Activated CD4-positive, CD25-positive, alpha-beta regulatory T cell treated with anti-CD3 and anti-CD28 coated beads, Interleukin-2, amount 50 U/mL, for 72 hours (primary cell): ENCODE measurements at regions not wholly inside any gene's neighbourhood (a gene's known extent, or its start where the extent isn't known, plus 50 kb on each side); places are given as distances from the start of the nearest gene placed in this dataset.

ENCODE experiments used
- DNase-seq: peaks from one replicate; pipeline ENCODE4 v3.0.0; 2021

DNA sequence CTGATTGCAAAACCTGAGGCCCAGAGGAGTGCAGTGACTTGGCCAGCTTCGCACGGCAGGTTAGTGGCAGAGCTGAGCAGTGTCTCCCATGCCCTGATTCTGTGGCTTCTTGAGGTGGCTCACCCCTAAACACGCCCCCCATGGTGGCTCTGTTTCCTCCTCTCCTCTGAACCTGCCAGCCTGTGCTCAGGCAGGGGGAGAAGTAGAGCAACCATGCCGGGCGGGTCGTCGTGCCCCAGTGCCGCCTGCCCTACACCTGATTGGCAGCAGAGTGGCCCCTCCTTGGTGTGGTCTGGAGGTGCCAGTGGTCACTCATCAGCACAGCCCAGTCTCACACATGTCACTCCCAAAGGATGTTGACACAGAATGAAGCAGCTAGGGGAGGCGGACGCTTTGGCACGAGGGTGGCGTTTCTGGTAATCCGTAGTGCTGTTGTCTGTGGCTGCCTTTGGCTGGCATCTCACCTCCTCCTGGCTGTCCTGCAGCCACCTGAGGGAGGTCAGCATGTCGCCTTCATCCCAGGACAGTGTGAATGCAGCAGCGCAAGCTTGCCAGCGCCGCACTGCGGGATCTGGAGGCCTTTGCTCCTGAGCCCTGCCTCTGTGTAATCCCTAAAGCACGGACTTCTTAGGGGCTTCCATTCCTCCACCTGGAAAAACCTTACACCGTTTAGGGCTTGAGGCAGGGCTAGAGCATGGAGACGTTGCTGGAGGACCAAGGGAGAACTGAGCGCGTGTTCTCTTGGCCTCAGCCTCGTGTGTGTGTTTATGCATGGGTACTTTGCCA lies 294.7 kb downstream of the SEC14L1 start:
- peak; percentile 36 for DNase-seq

DNA sequence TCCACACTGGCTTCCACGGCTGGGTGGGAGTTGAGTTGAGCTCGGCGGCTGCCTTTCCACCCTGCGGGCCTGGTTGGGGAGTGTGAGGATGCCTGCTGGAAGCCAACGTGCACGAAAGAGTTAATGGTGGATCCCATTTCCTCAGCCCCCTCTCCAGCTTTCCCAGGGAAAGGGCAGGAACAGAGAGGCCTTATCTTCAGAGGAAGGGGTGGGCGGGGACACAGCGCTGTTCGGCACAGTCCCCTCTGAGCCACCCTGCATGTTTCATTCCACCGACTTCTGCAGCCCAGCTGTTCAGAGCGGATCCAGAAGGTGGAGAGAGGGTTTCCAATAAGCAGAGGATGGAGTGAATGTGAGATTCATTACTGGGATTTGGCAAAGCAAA lies 295.3 kb downstream of the SEC14L1 start:
- DNase-seq, result no peak

DNA sequence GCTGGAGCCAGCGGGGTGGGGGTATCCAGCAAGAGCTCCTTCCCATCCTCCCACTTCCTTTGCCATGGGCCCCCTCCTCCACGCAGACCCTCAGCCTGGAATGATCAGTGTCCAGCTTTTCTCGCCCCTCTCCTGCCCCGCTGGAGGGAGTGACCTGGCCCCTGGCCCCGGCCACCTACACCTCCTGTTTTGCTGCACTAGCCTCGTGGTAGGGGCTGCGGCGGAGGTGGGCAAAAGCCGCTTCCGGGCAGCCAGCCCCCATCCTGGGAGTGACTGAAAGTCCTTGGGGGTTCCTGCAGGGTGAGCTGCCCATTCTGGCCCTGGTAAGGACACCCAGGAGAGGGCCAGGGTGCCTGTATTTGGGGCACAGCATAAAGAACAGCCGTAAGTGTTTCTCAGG lies 295.7 kb downstream of the SEC14L1 start:
- DNase-seq, result no peak

DNA sequence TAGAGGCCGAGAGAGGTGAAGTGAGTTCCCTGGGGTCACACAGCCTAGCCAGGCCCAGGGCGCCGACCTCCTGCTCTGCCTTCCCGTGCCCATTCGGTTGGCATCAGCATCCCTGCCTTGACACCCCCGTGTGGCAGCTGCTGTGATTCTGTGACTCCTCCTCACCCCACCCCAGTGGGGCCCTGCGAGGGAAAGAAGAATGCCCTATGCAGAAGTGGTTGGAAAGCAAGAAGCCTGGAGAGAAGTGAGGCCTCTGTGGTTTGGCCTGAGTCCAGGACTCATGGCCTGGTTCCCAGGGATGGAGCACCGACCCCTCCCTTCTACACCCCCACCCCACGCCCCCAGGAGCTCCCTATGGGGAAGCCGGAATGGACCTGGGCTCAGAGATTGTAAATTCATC lies 296.2 kb downstream of the SEC14L1 start:
- DNase-seq, result no peak

DNA sequence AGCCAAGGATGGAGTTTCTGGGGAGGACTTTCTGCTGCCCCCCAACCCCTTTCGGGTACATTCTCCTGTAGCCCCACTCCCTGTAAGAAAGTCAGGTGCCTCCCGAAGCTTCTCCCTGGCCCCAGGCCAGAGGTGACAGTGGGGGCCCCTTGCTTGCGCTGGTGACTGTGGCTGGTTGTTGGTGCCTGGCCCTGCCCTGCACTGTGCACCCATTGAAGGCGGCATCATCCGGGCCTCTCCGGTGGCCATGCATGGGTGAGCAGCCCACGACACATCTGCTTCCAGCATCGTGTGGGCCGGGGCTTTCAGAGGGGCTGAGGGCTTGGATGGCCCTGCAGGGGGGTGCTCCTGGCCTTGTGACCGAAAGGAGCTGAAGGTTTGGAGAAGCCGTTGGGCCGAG lies 297.0 kb downstream of the SEC14L1 start:
- DNase-seq, result no peak

DNA sequence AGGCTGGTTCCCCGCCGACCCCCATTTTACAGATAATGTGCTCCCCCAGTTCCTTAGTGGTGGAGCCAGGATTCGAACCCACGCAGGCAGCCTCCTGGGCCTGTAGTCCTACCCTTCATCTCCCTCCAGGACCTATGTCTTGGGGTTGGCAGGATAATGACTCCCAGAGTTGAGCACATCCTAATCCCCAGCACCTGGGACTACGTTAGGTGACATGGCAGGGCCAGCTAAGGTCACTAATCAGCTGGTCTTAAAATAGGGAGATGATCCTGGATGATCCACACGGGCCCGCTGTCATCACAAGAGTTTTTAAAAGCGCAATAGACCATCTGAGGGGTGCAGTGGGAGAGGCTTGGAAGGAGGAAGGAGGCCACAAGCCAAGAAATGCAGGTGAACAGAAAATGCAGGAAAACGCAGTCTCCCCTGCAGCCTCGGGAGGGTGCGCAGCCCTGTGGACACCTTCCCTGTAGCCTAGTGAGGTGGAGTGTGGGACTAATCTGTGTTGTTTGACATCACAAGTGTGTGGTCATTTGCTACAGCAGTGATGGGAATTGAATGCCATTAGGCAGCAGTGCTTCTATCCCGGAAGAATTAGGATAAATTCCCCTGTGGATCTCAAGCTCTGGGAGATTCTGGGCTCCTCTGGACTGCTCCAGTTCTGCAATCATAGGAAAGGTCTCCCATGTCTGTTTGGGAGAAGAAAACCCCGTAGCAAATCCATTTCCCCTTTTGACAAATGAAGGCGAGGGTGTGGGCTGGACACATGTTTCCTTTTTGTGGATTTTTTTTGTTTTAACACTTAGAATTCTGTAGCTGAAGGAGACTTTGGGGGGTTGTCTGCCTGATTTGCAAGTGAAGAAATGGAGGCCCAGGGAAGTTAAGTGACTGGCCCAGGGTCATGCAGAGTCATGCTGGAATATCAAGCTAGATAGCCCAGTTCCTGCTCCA lies 297.7 kb downstream of the SEC14L1 start:
- DNase-seq, result no peak

DNA sequence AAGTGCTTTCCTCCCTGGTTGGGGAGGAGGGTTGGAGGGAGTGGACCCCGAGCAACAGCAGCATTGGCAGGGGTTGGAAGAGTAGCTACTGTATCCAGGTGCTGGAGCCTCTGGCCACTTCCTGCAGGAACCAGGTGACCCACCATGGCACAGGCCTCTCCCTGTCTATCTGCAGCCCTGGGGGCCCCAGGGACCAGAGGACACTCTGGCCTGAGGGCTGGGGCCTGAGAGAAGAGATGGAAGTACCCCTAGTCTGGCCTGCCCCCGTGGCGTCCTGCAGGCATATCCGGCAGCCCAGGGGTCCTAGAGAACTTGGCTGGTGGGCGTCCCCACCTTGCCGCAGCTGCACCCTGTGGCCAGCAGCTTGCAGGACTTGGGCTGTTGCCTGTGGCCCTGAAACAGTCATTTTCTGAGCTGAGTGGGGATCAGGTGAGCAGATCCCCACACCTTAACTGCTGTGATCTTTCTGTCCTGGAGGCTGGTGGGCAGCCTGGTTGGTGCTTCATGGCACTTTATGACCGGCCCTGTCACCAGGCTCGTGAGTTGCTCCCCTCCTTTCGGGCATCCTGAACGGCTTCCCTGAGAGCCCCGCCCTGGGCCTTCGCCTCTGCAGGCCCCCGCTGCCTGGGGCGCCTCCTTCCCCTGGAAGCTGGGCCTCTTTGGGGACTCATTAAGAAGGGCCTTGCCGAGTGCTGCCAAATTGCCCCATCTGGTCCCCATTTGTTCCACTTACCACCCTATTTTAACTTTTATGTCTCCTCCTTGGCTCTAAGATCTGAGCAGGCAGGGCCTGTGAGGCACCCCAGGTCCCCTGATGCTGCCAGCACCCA lies 298.6 kb downstream of the SEC14L1 start:
- DNase-seq, result no peak

DNA sequence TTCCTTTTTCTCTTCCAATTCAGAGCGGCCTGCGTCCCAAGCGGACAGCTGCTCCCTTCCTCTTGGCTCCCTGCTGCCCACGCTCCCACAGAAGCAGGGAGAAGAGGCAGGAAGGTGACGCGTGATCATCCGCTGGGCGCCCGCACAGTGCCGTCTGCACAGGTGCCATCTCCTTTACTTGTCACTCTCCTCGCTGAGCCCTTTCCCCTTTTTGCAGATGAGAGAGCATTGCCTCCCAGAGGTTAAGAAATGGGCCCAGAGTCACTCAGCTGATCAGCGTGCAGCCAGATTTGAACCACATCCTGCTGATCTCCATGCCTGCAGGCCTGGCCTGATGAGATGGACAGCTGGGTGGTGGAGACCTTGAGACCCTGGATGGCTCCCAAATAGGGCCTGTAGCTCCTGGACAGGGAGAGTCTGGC lies 299.8 kb downstream of the SEC14L1 start:
- peak; percentile 49 for DNase-seq

DNA sequence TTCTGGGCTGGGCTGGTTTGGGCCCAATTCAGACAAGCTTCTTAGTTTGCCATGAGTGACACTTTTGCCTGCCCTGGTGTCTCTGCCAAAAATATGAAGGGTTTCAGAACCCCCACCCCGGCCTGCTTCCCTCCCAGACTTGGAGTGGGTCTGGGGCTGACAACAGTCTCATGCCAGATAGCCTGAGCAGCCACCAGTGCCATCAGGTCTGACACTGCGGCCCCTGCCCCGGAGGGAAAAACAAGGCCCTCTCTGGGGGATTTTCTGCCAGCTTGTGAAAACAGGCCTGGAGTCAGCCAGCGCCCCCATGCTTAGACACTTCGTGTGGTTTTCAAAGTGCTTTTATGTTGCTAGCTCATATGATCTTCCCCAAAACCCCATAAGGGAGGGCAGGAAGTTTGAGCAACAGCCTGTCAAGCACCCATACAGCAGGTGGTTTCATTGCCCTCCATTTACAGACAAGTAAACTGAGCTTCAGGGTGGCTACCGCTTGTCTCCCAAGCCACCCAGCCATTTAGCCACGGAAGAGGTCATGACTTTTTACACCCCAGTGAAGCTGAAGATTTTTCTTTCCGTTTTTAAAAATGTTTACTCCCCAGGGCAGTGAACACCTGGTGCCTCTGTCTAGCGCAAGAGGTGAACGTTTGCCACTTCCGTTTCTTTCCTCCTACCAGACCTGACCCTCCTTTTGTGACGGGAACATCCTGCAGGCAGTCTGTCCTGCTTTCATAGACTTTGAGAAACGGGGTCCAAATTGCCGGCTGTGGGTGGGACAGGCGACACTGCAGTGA lies 300.6 kb downstream of the SEC14L1 start:
- peak; percentile 62 for DNase-seq

DNA sequence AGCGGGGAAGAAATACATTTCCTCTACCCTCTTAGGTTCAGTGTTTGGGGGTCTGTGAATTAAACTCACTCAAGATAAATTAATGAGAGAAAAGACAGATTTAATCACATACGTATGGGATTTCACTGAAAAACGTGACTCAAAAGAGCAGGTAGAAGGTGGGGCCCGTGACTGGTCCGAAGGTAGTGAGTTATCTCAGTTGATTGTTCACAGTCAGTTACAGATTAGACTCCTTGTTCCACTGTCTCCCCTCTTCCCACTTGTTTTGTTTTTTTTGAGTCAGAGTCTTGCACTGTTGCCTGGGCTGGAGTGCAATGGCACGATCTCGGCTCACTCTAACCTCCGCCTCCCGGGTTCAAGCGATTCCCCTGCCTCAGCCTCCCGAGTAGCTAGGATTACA lies 301.2 kb downstream of the SEC14L1 start:
- DNase-seq, result peak; percentile 38

DNA sequence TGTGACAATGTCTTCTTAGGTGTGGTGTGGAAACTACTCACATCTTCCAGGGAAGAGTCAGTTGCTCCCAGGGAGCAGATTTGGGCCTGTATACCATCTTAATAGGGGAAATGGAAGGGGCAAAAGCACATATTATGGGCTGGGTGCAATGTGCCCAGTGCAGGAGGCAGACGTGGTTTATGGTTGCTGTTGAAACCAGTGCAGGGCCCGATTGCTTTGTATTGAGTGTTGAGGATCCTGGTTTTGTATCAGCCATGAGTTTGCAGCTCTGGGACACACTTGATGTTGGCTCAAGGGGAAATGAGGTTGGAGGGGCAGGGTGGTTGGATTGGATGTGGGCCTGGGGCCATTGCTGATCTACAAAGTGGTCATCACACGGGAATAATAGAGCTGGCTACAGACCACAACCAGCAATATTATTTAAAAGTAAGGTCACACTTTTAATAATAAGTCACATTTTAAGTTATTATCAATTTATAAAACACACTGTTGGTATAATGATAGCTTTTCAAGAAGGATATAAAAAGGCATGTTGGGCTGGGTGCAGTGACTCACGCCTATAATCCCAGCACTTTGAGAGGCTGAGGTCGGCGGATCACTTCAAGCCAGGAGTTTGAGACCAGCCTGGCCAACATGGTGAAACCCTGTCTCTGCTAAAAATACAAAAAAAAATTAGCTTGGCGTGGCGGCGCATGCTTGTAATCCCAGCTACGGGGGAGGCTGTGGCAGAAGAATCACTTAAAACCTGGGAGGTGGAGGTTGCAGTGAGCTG lies 302.4 kb downstream of the SEC14L1 start:
- no peak for DNase-seq

DNA sequence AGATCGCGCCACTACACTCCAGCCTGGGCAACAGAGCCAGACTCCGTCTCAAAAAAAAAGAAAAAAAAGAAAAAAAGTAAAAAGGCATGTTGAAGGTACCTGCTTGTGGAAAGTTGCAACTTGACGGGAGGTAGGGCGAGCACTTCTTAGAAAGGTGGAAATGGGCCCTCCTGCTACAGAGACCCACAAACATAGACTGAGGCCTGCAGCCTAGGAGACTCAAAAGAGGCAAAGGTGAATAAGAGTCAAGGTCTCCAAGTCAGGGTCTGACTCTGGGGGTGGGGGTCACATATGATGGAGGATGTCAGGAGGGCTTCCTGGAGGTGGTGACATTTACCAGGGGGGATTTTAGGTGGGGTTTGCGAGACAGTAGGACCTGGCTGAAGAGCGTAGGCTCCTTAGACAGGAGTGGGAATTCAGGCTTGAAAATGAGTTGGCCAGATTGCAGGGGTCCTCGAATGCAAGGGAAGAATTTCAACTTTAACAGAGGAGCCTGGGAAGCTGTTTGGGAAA lies 303.0 kb downstream of the SEC14L1 start:
- no peak for DNase-seq

DNA sequence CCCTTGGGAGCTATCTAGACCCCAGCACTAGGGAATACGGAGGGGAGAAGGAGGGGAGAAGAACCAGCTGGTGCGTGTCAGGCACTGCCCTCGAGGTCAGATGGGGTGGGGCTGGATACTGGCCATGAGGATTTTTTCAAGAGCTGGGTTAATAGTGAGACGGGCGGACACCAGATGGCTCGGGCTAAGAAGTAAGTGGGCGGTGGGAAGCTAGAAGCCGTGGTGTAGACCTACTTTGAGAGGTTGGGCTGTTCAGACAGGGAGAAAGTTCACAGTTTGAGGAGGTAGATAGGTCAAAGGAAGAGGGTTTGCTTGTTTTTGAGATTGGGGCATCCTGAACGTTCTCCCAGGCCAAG lies 303.8 kb downstream of the SEC14L1 start:
- DNase-seq, result peak; percentile 41

DNA sequence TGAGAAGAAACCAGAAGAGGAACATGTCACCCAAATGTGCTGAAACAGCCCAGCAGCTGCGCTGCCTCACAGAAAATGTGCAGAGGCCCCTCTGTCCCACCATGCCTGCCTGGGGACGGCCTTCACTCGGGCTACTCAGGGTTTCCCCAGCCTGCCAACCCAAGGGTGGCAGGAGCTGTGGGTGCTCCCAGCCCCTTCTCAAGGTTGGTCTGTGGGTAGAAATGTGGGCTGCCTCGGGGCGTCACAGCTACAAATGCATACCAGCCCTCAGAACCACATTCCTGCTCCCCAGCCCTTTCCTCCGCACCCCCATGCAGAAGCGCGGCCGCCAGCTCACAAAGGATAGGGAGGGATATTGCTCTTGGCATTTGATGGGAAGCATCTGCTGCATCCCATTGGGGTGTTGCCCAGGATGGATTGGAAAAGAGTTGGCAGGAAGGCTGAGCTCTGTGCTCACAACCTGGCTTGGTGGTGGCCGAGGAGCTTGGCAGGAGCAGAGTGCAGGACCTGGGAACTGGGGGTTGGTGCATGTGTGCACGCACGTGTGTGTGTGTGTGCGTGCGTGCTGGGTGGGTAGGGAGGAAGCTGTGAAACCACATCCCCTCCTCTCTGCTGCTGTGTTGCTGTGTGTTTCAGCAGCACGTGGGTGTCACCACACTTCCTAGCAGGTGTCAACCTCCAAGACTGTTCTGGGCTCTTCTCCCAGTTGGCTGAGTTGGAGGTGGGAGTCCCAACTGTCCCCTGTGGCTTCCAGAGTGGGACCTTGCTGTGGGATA lies 304.4 kb downstream of the SEC14L1 start:
- DNase-seq, result peak; percentile 72

DNA sequence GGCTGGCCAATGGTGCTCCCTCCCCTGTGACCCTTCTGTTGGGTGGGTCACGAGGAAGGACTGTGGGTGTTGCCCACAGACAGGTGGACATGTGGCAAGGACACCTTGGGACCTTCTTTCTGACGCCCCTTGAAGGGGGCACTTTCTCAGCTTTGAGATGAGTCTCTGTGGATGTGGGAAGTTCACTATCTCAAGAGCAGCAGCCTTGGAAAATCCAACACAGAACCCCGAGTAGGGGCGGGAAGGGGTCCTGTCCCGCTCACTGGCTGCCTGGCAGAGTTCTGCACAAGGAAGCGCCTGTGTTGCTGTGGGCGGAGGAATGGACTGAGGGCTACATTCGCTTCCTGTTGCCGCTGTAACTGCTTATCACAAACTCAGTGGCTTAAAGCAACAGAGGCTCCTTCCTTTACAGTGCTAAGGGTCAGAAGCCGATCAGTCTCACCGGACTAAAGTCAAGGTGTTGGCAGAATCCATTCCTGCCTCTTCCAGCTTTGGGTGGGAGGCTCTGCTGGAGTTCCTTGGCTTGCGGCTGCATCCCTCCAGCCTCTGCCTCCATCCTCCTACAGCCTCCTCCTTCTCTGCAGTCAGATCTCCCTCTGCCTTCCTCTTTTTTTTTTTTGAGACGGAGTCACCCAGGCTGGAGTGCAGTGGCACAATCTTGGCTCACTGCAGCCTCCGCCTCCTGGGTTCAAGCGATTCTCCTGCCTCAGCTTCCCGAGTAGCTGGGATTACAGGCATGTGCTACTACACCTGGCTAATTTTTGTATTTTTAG lies 305.2 kb downstream of the SEC14L1 start:
- DNase-seq, result no peak

DNA sequence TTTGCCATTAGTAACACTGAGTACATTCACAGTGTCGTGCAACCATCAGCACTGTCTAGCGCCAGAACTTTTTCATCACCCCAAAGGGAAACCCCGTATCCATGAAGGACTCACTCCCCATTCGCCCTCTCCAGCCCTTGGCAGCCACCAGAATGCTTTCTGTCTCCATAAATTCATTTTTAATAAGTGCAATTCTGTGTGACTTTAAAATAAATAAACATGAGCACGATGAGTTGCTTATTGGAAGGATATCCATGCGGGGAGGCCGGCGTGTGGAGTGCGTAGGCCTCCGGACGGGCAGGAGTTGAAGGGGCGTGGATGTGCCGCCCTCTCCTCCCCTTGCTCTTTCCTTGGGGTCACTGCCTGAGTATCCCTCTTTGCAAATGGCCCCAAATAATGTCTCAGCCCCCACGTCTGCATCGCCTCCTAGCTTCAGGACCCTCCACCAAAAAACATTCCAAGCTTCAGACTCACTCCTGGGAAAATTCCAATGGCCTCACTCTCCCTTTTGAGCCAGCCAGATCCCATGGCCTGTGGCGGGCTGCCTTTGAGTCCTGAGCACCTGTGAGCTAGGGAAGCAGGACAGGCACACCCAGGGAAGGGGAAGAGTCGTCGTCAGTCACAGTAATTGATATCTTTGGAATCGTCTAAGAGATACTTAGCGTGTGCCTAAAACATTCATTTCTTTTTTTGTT lies 306.3 kb downstream of the SEC14L1 start:
- no peak for DNase-seq

DNA sequence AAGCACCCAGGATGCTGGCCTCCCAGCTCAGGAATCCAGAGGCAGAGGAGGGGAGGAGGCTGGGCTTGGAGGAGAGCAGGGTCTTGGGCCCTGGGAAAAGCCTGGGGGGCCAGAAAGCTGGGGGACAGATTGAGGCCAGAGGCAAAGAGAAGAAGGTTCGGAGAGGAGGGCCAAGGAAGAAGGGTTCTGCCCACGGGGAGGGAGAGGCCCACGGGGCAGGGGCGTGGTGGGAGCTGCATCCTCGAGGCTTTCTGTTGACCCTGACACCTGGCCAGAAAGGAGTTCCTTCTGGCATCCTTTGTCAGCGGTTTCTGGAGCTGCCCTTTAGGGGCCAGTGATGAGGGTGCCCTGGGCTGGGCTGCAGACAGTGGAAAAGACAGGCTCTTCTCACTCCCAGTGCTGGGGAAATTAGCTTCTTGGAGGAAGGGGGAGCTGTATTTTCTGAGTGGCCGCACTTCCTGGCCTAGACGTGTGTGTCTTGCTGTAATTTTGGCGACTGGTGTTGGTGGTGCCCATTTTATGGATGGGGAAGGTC lies 308.7 kb downstream of the SEC14L1 start:
- no peak for DNase-seq

DNA sequence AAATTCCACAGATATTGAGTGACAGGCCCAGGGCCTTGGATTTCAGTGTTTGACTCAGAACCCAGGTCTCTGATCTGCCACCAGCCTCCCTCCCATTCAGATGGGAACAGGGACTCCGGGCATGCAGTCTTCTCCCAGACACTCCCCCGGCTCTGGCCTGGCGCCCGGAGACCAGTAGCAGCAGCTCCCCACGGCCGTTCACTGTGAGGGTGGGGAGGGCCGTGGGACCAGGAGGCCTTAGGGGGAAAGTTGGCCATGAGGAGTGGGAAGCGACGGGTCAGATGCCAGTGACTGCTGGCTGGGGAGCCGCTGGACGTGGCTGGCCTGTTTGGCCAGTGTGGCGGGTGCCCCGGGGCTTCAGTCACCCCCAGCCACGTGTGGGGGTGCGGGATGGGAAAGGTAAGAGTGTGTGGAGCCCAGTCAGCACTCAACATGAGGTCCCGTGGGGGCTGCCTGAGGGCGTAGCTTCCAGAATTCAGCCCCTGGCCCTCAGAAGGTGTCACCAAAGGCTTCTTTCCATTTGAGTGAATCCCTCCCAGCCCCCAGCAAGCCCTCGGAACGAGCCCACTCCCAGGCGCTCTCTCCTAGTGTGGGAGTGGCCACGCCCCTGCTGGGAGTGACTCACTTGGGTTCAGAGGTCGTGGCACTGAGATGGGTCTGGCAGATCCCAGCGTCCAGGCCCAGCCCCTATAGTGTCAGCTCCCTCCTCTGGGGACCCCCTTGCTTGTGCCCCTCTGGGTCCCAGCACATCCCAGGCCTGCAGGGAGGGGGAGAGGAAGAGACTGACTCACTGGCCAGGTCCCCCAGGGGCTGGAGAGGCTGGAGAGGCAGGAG lies 309.4 kb downstream of the SEC14L1 start:
- DNase-seq, result peak; percentile 66
